GM21423 (cell line): ENCODE measurements at regions not wholly inside any gene's neighbourhood (a gene's known extent, or its start where the extent isn't known, plus 50 kb on each side); places are given as distances from the start of the nearest gene placed in this dataset.
"Not testable (repeated sequence)": the region's sequence is repeated elsewhere in the genome, so short reads cannot be mapped to it uniquely, and the experiment has no call there.

Experiments used
- ATAC-seq: cut with Tn5 transposase; IDR thresholded peaks from one replicate; pipeline ENCODE4 v1.9.1; 2021; ENCODE audit warnings: mild to moderate bottlenecking, moderate library complexity; ENCODE audit not compliant: unreplicated experiment

- no peak for ATAC-seq
Observed at GRCh38 chr10:22086730-22087401, 83.3 kb upstream of the DNAJC1 start.

- not testable (repeated sequence) for ATAC-seq
Observed at GRCh38 chr10:22079921-22080320, 76.4 kb upstream of the DNAJC1 start.

GRCh38 chr10:22071332-22071731 lies 67.8 kb upstream of the DNAJC1 start:
- no peak for ATAC-seq

- ATAC-seq, result no peak
Observed at GRCh38 chr10:22067091-22067490, 63.6 kb upstream of the DNAJC1 start.

GRCh38 chr10:22060984-22061383 lies 57.5 kb upstream of the DNAJC1 start:
- not testable (repeated sequence) for ATAC-seq

- ATAC-seq, result no peak
Observed at GRCh38 chr10:22058201-22058600, 54.7 kb upstream of the DNAJC1 start.

GRCh38 chr10:22054961-22055360 lies 51.4 kb upstream of the DNAJC1 start:
- no peak for ATAC-seq
